ENCODE measurements at regions not wholly inside any gene's neighbourhood (a gene's known extent, or its start where the extent isn't known, plus 50 kb on each side); places are given as distances from the start of the nearest gene placed in this dataset.
A peak's percentile ranks its signal among the peaks of the same experiment; 100 is the strongest.

- no peak for DNase-seq (ENCODE audit: low spot score)
Observed at GRCh38 chr14:42527141-42527540, 920.5 kb downstream of the LRFN5 start.

GRCh38 chr14:42523666-42524065 is 917.0 kb downstream of the LRFN5 start:
- peak; percentile 4 for DNase-seq (ENCODE audit: low spot score)
- TF ChIP-seq CTCF (IDR thresholded peaks at IDR 0.05; ENCODE audit: extremely low read depth, missing control alignments): no peak

More at GRCh38 chr14:42527141-42527540, 920.5 kb downstream of the LRFN5 start:
- no peak for TF ChIP-seq CTCF (IDR thresholded peaks at IDR 0.05; ENCODE audit: extremely low read depth, missing control alignments)

GRCh38 chr14:42517806-42518500 is 911.3 kb downstream of the LRFN5 start:
- no peak for TF ChIP-seq CTCF (IDR thresholded peaks at IDR 0.05; ENCODE audit: extremely low read depth, missing control alignments)

GRCh38 chr14:42513837-42514236 is 907.2 kb downstream of the LRFN5 start:
- no peak for DNase-seq (ENCODE audit: low spot score)
- TF ChIP-seq CTCF (IDR thresholded peaks at IDR 0.05; ENCODE audit: extremely low read depth, missing control alignments): no peak

More at GRCh38 chr14:42517806-42518500, 911.3 kb downstream of the LRFN5 start:
- no peak for DNase-seq (ENCODE audit: low spot score)

GRCh38 chr14:42510071-42510470 is 903.4 kb downstream of the LRFN5 start:
- no peak for DNase-seq (ENCODE audit: low spot score)
- no peak for TF ChIP-seq CTCF (IDR thresholded peaks at IDR 0.05; ENCODE audit: extremely low read depth, missing control alignments)

GRCh38 chr14:42508209-42508946 is 901.7 kb downstream of the LRFN5 start:
- no peak for DNase-seq (ENCODE audit: low spot score)
- no peak for TF ChIP-seq CTCF (IDR thresholded peaks at IDR 0.05; ENCODE audit: extremely low read depth, missing control alignments)

- no peak for DNase-seq (ENCODE audit: low spot score)
- no peak for TF ChIP-seq CTCF (IDR thresholded peaks at IDR 0.05; ENCODE audit: extremely low read depth, missing control alignments)
Observed at GRCh38 chr14:42504433-42504832, 897.8 kb downstream of the LRFN5 start.

Data from GM20000 (cell line).